ENCODE measurements at regions not wholly inside any gene's neighbourhood (a gene's known extent, or its start where the extent isn't known, plus 50 kb on each side); places are given as distances from the start of the nearest gene placed in this dataset.

GRCh38 chr2:239470151-239470900 is 69.5 kb upstream of the HDAC4 start:
- no peaks in the 10 kb centered on the region for H3K79me2 ChIP-seq (replicated peaks; ENCODE audit: insufficient read depth)
- no peak overlapping the region for H3K4me3 Mint-ChIP-seq
- peaks cover 18% of the 10 kb centered on the region for H3K9me3 Mint-ChIP-seq
- no peaks in the 10 kb centered on the region for H4K20me1 ChIP-seq (replicated peaks; ENCODE audit: insufficient read depth)
- no peaks in the 10 kb centered on the region for H3K9me2 ChIP-seq (ENCODE audit: insufficient read depth)
- DNase-seq (ENCODE audit: low spot score) = no peak
- H3K4me2 ChIP-seq = no peak overlapping the region
- TF ChIP-seq NANOG (IDR thresholded peaks at IDR 0.05; ENCODE audit: borderline replicate concordance) (no peak), ZNF462 (CRISPR knock-in tag; IDR thresholded peaks at IDR 0.05) (no peak), CTCF (conservative IDR thresholded peaks at IDR 0.05; ENCODE audit: low read depth in 2 of 2) (no peak), ETS1 (IDR thresholded peaks at IDR 0.05) (no peak), EZH2phosphoT487 (IDR thresholded peaks at IDR 0.05; ENCODE audit: unreplicated experiment) (no peak), EZH2 (IDR thresholded peaks at IDR 0.05; ENCODE audit: low read depth, unreplicated experiment) (no peak), JUNB (IDR thresholded peaks at IDR 0.05; ENCODE audit: unreplicated experiment) (no peak)
- no peak for ATAC-seq
- no peak overlapping the region for H2AFZ ChIP-seq
- no peaks in the 10 kb centered on the region for H3K4me1 ChIP-seq (ENCODE audit: insufficient read depth)
- no peak overlapping the region for H3K4me3 ChIP-seq
- H3K4me1 Mint-ChIP-seq = no peaks in the 10 kb centered on the region
- no peaks in the 10 kb centered on the region for H3F3A ChIP-seq (replicated peaks; ENCODE audit: low read depth)
- no peaks in the 10 kb centered on the region for H3K27me3 Mint-ChIP-seq (ENCODE audit: insufficient read depth, low read depth, poor library complexity)
- no peaks in the 10 kb centered on the region for H3K36me3 ChIP-seq (ENCODE audit: insufficient read depth)
- H3K27me3 ChIP-seq (ENCODE audit: insufficient read depth) = no peaks in the 10 kb centered on the region
- peaks cover 3% of the 10 kb centered on the region for H3K36me3 Mint-ChIP-seq (ENCODE audit: low read depth)
- no peak overlapping the region for H3K27ac Mint-ChIP-seq
- no peak overlapping the region for H3K27ac ChIP-seq (ENCODE audit: low read depth)
